NCI-H2196 (cell line): ENCODE measurements at regions not wholly inside any gene's neighbourhood (a gene's known extent, or its start where the extent isn't known, plus 50 kb on each side); places are given as distances from the start of the nearest gene placed in this dataset.

Experiments used
- DNase-seq: peaks from one replicate; lab custom pipeline; 2025; ENCODE audit not compliant: unreplicated experiment; lab: John Stamatoyannopoulos, UW

DNA sequence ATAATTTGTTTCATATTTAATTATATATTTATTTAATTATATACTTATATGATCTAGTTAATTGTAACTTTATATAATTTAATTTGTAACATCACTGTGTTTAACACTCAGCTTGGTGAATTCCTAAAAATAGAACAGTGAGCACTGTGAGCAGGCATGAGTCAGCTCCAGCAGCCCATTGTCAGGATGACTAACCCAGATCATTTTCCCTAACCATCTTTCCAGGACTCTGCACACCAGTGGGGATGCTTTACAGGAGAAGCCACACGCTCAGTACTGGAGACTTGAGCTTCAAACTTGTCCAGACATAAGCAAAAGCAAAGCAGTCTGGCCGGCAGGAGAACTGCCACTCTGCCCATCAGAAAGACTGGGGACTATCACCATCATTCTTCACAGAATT, 446.2 kb upstream of the TRPC7 start:
- no peak for DNase-seq

DNA sequence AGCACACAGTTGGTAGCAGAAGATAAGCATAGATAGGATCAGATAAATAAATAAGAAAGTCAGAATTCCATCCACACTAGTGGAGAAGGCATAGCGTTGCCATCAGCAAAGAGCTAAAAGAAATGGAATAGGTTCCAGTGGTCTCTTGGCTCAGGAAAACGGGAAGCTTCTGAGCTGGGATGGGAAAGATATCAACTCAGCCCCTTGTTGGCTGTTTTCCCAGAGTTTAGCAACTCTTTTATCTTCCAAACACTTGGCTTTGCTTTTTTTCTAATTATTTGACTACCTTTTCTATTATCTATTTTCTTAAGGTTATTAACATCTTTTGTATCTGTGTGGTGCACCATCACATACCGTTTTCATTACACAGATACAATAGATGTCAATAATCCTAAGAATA, 445.7 kb upstream of the TRPC7 start:
- DNase-seq: no peak

DNA sequence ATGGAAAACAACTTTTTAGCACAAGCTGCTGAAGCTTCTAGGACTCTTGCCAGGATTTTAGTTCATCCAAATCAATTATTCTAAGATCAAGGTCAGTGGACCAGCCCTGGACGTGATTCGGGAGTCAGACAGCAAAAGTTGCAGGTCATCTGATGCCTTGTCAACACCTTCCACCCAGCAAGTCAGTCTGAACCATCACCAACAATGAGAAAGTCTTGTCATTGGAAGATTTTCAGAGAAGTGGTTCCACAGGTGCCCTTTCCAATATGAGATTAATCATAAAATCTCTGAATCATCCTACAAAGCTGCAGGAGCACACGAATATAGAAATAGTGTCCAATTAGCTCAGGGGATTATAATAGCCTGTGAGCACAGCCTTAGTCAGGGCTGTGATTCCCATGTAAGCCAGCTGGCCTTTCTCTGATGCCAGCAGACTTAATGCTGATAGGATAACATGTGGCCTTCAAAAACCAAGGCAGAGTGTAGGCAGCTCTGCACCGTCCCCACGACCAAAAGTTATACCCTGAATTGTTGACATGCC, 445.0 kb upstream of the TRPC7 start:
- no peak for DNase-seq

DNA sequence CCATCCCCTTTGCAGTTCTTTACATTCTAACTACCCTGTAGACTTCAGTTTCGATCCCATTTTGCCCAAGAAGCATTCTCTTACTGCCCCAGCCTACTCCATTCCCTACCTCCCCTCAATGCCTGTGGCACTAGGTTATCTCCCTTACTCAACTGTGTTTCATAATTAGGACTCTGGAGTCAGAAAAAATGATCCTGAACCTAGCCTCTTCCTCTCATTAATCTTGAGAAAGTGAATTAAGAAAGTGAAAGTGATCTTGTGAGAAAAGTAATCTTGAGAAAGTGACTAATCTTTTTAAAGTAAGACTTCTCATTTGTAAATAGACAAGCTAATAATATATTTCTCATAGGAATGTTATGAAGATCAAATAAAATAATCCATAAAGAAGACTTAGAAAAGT, 444.0 kb upstream of the TRPC7 start:
- no peak for DNase-seq

DNA sequence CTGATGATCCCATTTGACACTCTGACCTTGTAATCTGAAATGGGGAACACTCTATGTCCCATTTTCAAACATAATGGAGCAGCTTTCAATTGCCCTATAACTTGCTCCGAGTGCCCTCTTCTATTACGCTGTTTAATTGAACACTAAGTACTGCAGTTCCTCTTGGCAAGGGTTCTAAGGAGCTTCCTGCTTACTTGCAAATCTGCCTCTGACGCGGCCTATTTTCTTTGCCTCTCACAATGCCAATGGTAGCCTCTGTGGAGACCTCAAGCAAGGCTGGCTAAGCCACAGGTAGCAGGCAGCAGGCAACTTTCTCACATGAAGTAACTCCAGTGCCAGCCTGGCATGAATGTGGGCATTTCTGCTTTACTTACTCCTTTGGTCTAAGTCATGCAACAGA, 443.4 kb upstream of the TRPC7 start:
- DNase-seq: no peak

DNA sequence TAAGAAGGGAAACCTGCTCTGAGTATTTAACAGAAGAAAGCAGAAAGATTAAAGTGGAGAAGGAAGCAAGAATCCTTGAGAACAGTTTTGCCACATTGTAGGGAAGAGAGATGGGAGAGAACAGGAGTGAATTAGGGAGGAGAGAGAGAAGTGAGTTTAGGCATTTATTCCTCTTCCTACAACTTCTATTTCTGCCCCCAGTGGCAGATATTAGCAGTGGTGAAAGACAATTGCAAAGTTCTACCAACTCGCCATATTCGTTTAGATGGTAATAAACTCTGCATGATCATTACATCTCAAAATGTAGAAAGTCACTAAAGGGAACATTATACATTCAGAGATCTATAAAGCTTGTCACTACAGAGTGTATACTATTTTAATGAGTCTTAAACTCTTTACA, 440.1 kb upstream of the TRPC7 start:
- no peak for DNase-seq

DNA sequence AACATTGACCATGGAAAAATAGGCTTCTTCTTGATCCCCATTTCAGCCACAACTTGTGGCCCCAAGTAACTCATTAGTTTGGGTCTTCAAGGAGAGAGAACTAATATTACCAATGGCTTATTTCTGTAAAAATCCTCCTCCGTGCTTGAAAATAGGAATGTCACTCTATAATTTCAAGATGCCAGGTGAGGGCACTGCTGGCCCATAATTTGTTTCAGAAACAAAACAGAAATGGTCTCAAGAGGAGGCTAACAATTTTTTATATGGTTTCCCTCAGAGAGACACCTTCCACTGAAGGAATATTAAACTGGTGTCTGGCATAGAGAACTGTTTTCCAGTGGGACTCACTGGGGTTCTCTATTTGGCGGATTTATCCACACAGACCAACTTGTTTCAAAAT, 437.0 kb upstream of the TRPC7 start:
- DNase-seq: peak; percentile 38

DNA sequence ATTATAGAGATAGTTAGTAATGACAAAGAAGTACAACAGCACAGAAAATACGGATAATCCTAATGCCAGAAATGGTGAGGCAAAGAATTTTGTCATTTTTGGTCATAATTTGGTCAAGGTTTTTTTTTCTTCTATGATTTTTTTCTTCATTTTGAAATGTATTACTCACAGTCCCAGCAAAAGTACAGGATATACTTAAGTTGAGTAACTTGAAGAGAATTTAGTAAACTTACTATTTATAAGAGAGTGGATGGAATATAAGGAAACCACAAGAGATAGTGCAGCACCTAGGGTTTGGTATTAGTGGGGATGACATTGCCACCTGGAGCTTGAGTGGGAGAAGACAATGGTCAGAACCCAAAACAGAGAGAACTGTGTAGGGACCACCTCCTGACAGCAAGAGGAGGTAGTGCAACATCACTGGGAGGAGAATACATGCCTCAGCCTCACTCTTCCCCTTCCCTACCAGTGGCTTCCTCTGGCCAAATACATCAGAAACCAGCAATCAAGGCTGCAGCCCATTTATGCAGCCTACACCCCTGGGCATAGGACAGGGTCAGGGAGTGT, 434.5 kb upstream of the TRPC7 start:
- DNase-seq: no peak

DNA sequence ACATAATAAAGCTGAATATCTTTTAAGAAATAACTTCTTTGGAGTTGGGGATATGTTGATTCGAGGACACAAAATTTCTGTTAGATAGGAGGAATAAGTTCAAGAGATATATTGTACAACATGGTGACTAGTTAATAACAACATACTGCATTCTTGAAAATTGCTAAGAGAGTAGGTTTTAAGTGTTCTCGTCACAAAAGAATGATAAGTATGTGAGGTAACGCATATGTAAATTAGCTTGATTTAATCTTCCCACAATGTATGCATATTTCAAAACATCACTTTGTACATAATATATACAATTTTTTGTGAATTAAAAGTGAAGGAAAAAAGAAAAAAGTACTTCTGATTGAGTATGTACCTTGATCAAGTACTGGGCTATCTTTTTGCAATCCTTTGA, 428.0 kb upstream of the TRPC7 start:
- no peak for DNase-seq

DNA sequence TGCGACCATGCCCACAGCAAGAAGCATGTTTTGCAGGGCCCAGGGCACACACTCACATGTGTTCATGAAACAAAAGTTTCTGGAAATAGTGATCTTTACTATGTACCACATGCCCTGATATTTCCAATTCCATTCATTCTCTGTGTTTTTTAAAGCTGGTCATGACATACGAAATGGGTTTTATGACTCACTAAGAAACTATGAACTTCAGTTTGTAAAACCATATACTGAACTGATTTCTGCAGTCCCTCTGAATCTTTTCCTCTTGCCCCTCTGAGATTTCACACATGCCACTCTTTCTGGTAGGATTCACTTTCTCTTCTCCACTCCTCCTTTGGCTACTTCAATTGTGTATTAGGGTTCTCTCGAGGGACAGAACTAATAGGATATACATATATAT, 416.1 kb upstream of the TRPC7 start:
- no peak for DNase-seq

DNA sequence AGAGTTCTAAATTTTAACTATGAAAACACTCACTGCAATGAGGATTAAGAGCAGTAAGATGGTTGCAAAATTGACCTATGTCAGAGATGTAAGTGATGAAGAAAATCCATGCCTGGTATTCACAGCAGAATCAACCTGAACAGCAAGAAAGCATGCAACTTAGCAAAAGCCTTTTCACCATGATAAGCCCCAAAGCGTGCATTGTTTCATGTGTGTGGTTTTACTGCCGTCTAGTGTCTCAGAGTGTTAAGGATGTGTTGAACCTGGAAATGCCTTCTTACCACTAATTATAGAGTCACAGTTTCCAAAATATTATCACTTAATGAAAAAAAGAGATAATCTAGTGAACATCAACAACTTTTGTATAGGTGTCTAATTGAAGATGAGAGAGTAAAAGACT, 415.2 kb upstream of the TRPC7 start:
- no peak for DNase-seq

DNA sequence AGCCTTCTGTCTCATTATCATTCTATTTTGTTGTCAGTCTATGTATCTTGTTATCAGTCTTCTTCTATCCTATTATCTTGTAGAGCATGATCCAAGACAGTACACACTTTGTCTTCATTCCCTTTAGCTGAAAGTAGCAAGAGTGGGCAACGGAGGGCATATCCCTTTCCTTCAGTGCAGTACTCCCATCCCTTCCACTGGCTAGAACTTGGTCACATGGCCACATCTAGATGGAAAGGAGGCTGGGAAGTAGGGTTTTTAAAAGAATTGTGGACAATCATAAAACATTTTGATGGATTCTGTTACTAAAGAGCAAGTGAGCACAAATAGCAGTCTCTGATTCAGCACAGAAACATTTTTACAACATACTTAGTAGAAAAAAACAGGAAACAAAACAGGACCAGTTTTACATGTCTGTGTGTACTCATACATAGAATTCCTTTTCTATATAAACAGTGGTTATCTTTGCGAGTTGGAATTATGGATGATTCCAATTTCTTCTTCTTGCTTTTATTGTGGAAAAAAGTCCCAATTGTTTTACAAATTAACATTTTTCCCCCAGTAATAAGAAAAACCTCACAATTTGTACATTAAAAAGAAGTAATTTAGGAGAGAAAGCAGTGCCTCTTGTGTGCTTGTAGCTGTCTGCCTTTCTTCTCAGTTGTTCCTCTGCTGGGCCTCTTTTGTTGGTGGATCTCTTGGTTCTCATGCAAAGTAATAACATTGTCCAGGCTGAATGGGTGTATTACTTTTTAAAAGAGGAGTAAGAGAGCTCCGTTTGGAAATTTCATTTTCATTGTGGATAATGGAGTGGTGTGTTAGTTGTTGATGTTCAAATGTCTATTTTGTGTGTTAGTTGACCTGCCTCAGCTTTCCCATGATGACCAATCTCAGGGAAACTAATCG, 410.9 kb upstream of the TRPC7 start:
- no peak for DNase-seq

DNA sequence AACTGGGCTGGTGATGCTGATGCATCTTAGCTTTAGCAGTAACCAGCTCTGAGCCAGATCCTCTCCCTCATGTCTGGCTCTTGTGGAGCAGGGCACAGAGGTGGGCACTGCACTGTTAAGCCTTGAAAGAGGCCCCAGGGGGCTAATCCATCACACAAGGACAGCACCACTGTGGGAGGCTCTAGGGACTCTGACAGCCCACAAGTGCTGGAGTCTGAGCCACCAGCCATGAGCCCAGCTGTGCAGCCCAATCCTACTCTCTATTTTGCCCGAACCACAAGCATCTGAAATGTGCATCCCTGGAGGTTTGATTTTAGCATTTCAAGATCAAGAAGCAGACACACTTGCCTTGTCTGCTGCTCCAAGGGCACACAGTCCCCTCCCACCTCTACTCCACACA, 407.1 kb upstream of the TRPC7 start:
- no peak for DNase-seq

DNA sequence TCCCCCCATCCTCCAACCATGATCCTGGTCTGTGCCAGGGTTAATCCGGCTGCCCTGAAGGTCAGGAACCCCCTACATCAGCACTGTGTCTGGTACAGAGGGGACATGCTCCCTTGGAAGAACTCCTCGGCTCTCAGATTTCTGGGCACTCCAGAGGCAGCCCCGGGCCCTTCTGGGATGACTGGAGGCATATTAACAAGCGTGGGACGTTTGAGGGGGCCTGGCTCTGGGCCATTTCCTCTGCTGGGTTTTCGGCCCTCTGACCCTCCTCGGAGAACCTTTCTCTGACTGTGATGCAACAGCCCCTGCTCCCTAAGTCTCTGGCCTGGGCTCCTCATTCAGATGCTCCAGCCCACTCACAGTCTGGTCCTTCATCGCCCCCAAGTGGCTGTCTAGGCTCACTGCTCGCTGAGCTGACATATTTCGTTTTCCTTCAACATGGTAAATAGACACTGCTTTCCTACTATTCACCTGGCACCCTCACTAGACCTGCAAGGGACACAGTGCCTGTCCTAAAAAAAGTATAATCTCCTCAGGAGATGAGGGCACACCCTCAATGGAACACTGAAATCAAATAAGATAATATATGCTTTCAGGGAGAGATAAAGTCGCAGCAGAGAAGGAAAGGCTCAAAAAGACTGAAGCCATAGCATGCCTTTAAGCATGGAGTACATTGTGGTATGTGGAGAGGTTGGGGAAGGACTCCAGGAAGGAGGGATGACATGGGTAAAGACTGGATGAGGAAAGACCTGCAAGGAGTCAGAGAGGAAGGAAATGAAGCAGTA, 404.7 kb upstream of the TRPC7 start:
- DNase-seq: peak; percentile 75

DNA sequence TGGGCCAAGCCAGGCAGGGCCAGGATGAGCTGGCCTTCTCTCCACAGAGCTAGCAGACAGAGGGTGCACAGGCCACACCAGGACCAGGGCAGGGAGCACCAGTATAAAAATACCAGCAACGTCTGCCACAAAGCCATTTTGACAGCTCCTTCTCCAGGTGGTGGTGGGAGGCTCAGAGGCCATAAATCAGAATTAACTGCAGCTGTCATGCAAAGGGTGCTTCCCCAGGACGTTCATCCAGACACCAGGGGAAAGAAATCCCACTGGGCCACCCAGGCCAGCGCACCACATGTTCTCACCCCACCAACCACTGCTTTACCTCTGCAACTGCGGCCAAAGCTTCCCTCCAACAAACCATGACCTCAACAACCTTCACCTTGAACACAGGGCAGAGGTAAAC, 403.7 kb upstream of the TRPC7 start:
- no peak for DNase-seq

DNA sequence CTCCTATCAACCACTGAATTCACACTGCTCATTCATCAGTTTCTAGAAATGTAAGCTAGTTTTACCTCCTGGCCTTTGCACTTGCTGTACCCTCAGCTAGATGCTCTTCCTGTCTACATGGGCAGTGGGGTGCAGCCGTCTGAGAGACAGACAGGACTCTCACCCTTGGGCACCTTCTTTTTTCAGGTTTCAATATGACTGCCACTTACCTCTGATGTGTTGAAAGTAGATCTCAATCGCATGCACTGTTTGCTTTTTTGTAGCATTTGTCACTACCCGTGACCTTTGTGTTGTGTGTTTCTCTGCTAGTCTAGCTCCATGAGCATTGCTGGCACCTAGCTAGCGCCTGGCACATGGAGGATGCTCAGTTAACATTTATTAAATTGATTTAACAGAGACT, 403.1 kb upstream of the TRPC7 start:
- DNase-seq: no peak

DNA sequence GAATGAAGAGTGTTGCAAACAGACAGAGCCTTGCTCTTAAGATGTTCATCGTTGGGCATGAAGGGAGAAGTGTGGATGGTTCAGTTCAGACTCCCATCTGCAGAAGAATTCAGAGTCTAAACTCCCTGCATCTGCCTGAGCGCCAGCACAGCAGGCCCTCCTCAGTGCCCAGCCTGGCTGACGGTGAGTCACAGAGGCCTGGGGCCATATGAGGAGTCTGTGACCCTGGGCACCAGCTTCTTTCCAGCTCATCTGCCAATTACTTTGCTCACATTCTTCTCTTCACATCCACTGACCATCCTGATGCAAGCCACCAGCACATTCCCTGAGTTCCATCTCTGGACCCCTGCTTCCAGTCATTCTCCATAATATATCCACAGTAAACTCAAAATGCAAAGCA, 401.1 kb upstream of the TRPC7 start:
- no peak for DNase-seq

DNA sequence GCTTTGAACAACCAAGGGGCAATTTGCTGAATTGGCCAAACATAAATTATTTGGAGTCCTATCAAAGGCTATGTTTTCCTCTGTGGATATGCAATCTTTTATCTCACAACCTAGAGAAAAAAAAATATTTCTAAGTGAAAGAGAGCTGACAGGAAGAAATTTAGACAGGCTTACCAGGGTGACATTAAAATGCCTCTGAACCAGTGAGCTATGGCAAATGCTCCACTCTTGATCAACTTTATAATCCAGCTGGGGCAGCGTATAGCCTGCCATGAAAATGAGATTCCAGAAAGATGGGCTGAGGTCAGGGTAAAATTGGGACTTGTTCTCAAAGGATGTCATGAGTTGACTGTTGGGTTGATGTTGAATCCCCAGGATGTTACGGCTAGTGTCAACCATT, 399.3 kb upstream of the TRPC7 start:
- DNase-seq: no peak

DNA sequence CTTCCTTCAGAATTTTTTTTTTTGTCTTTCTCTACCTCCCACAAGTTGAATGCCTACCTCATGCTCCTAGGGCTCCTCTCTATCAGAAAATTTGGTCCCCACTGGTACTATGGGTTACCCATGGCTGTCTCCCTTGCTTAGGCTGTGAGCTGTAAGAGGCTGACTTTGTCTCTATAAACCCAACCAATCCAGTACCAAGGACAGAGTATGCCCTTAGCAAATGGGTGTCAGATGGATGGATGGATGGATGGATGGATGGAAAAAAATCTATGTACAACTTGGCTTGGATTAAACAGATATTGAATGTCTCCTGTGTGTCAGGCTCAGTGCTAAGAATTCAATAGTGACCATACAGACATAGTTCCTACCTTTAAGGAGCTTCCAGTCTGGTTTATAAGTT, 398.2 kb upstream of the TRPC7 start:
- DNase-seq: no peak

DNA sequence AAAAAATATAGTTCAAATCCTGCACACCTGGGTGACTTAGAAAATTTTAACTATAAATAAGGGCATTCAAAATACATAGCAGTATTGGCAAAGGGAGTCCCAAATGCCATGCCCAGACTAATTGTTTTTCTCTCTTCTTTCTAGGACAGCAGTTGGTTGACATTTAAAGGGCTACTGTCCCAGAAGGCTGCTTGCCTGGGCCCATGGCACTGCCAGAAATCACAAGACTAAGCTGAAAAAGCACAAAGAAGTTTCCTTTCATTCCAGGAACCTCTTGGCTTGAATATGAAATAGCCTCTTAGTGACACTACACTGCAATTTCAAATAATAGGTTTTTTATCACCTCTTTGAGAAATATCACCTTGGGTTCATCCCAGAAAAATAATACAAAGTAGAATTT, 388.9 kb upstream of the TRPC7 start:
- no peak for DNase-seq

DNA sequence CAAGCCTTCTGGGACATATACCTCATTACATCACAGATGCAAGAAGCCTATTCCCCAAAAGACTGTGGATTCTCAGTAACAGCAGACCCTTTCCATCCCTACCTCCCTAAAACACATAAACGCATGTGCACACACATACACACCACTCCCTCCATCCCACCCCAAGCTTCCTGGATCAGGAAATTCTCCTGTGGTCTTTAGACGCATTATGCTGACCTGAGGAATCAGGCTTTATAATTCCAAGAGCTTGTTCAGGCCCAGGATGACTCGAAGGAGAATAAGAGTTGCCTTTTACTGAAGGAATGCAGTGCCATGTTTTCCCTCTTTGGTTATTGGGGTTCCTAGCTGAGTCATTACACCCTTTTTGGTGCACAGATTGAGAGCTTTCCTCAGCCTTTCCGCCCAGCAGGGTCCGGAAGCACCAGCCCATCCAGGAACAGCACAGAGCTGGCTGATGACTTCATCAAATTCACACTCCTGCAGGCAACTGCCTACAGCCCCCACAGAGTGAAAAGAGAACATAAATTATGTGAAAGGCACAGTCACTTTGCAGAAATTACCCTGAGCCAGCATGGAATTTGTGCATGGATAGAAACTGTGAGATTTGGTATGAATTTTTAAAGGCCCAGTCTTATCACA, 385.0 kb upstream of the TRPC7 start:
- no peak for DNase-seq
